Progenitor cell of endocrine pancreas (in vitro differentiated cells): ENCODE measurements at regions not wholly inside any gene's neighbourhood (a gene's known extent, or its start where the extent isn't known, plus 50 kb on each side); places are given as distances from the start of the nearest gene placed in this dataset.

Experiments
- DNase-seq: peaks from one replicate; pipeline ENCODE4 v3.0.0; 2021; ENCODE audit warnings: low spot score; ENCODE audit not compliant: unreplicated experiment
- H3K27ac Mint-ChIP-seq: 2 replicates; pipeline ENCODE4 v1.8.0; 2021; ENCODE audit warnings: mild to moderate bottlenecking, moderate library complexity, mixed read lengths
- H3K27me3 Mint-ChIP-seq: 2 replicates; pipeline ENCODE4 v1.8.0; 2021; ENCODE audit warnings: mixed read lengths
- H3K36me3 Mint-ChIP-seq: 2 replicates; pipeline ENCODE4 v1.8.0; 2022; ENCODE audit warnings: mixed read lengths; ENCODE audit not compliant: insufficient read depth
- H3K4me1 Mint-ChIP-seq: 2 replicates; pipeline ENCODE4 v1.8.0; 2021; ENCODE audit warnings: low read depth, mixed read lengths
- H3K4me3 Mint-ChIP-seq: 2 replicates; pipeline ENCODE4 v1.8.0; 2021; ENCODE audit warnings: low read depth, mild to moderate bottlenecking, moderate library complexity, mixed read lengths
- H3K9me3 Mint-ChIP-seq: 2 replicates; pipeline ENCODE4 v1.8.0; 2021; ENCODE audit warnings: low read depth, mixed read lengths
- CTCF ChIP-seq: fragments of 200-600 bp; sonication (generic); IDR thresholded peaks from one replicate; pipeline ENCODE4 v1.5.0; 2021; ENCODE audit warnings: antibody characterized with exemption, mild to moderate bottlenecking; ENCODE audit not compliant: unreplicated experiment

GRCh38 chr18:66300141-66300540 lies 303.7 kb downstream of the CDH19 start:
- no peak for DNase-seq
- Mint-ChIP-seq H3K4me3 (no peak overlapping the region), H3K9me3 (no peaks in the 10 kb centered on the region), H3K27me3 (no peaks in the 10 kb centered on the region), H3K4me1 (no peaks in the 10 kb centered on the region), H3K27ac (no peak overlapping the region), H3K36me3 (no peaks in the 10 kb centered on the region)
- TF ChIP-seq CTCF, result no peak

GRCh38 chr18:66280470-66280869 lies 323.4 kb downstream of the CDH19 start:
- Mint-ChIP-seq H3K4me3 (no peak overlapping the region), H3K4me1 (no peaks in the 10 kb centered on the region), H3K27ac (no peak overlapping the region), H3K27me3 (no peaks in the 10 kb centered on the region), H3K9me3 (peaks cover 6% of the 10 kb centered on the region), H3K36me3 (no peaks in the 10 kb centered on the region)
- no peak for TF ChIP-seq CTCF
- DNase-seq, result no peak

GRCh38 chr18:66271962-66272361 lies 331.9 kb downstream of the CDH19 start:
- Mint-ChIP-seq H3K27ac (no peak overlapping the region), H3K36me3 (no peaks in the 10 kb centered on the region), H3K9me3 (peaks cover 32% of the 10 kb centered on the region), H3K4me3 (no peak overlapping the region), H3K4me1 (no peaks in the 10 kb centered on the region), H3K27me3 (no peaks in the 10 kb centered on the region)
- TF ChIP-seq CTCF, result no peak
- DNase-seq, result no peak

- TF ChIP-seq CTCF, result no peak
- Mint-ChIP-seq H3K27ac (no peak overlapping the region), H3K27me3 (no peaks in the 10 kb centered on the region), H3K4me3 (no peak overlapping the region), H3K9me3 (peaks cover 8% of the 10 kb centered on the region), H3K36me3 (no peaks in the 10 kb centered on the region), H3K4me1 (no peaks in the 10 kb centered on the region)
- no peak for DNase-seq
Observed at GRCh38 chr18:66264130-66264529, 339.8 kb downstream of the CDH19 start.

GRCh38 chr18:66254121-66254520 lies 349.8 kb downstream of the CDH19 start:
- Mint-ChIP-seq H3K4me1 (no peaks in the 10 kb centered on the region), H3K4me3 (no peak overlapping the region), H3K9me3 (peaks cover 4% of the 10 kb centered on the region), H3K27me3 (no peaks in the 10 kb centered on the region), H3K27ac (no peak overlapping the region), H3K36me3 (no peaks in the 10 kb centered on the region)
- no peak for TF ChIP-seq CTCF
- no peak for DNase-seq
